Breast epithelium (tissue), 4 donors: ENCODE measurements at regions not wholly inside any gene's neighbourhood (a gene's known extent, or its start where the extent isn't known, plus 50 kb on each side); places are given as distances from the start of the nearest gene placed in this dataset.

Source experiments
- DNase-seq, 2 donors: peaks; one replicate each; pipeline ENCODE4 v3.0.0-alpha.2; 2019; ENCODE audit warnings: low spot score in 2 of 2
- H3K27ac ChIP-seq, 2 donors: fragments of 200-600 bp; sonication (generic) in 1 of 2; one replicate each; pipeline ENCODE4 v1.5.1; 2016 to 2019; ENCODE audit warnings: mild to moderate bottlenecking in 1 of 2
- H3K27me3 ChIP-seq, 2 donors: fragments of 200-600 bp; sonication (generic) in 1 of 2; one replicate each; pipeline versions ENCODE4 v1.5.1 to v1.6.0; 2017 to 2019; ENCODE audit warnings: control low read depth in 1 of 2, mild to moderate bottlenecking in 1 of 2
- H3K36me3 ChIP-seq: fragments of 200-600 bp; one replicate; pipeline ENCODE4 v1.5.1; 2019
- H3K4me1 ChIP-seq, 2 donors: fragments of 200-600 bp; sonication (generic); one replicate each; pipeline ENCODE4 v1.5.1; 2016 to 2019; ENCODE audit warnings: control low read depth in 1 of 2
- H3K4me3 ChIP-seq, 3 donors: fragments of 200-600 bp; sonication (generic); 1 replicate in 2 of 3; 2 replicates in 1 of 3; pipeline ENCODE4 v1.5.1; 2016 to 2019; ENCODE audit warnings: mild to moderate bottlenecking in 3 of 3, moderate library complexity in 2 of 3
- H3K9me3 ChIP-seq, 2 donors: fragments of 200-600 bp; sonication (generic) in 1 of 2; one replicate each; pipeline ENCODE4 v1.5.1; 2016 to 2019; ENCODE audit warnings: control low read depth in 1 of 2
- CTCF ChIP-seq, 3 donors: fragments of 450-650 bp; IDR thresholded peaks; one replicate each; pipeline ENCODE4 v1.5.1; 2016 to 2017; ENCODE audit warnings: antibody characterized with exemption in 3 of 3, mild to moderate bottlenecking in 3 of 3, moderate library complexity in 3 of 3
- POLR2A ChIP-seq: fragments of 450-650 bp; IDR thresholded peaks from one replicate; pipeline ENCODE4 v1.6.1; 2016; ENCODE audit warnings: antibody characterized with exemption, mild to moderate bottlenecking, moderate library complexity
- POLR2AphosphoS5 ChIP-seq, 3 donors: sonication (generic); formaldehyde crosslinking; IDR thresholded peaks; one replicate each; pipeline ENCODE4 v1.6.1; 2017; ENCODE audit warnings: antibody characterized with exemption in 3 of 3
- intact Hi-C: fragments of 100-400 bp; cut with DNase I; formaldehyde crosslinking; loops from one replicate; pipeline ENCODE4 v1.15.1; 2023; ENCODE audit warnings: low total_unique reads

DNA sequence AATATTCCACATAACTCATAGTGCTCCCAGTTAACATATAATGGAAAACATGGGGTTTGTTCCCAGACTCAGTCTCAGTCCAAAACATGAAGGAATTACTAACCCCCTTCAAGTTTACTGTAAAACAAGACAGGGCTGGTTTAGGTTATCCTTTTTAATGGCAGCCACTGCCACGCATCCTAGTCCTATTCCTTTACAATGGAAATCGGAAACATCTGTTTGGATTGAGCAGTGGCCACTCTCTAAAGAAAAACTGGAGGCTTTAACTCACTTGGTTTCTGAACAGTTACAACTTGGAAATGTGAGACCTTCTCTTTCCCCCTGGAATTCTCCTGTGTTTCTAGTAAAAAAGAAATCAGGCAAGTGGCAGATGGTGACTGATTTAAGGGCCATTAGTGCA, 609.9 kb upstream of the ACO1 start:
- TF ChIP-seq POLR2AphosphoS5 (IDR thresholded peaks at IDR 0.05) (no peak), POLR2A (no peak), CTCF (IDR thresholded peaks at IDR 0.05) (no peak)
- Histone ChIP-seq H3K27me3 (no peaks in the 10 kb centered on the region), H3K4me3 (no peak overlapping the region), H3K36me3 (no peaks in the 10 kb centered on the region), H3K27ac (no peak overlapping the region), H3K9me3 (peaks cover 4 to 22% of the 10 kb centered on the region in 2 donors), H3K4me1 (no peaks in the 10 kb centered on the region)
- intact Hi-C loops: no loop called here
- DNase-seq: no peak

DNA sequence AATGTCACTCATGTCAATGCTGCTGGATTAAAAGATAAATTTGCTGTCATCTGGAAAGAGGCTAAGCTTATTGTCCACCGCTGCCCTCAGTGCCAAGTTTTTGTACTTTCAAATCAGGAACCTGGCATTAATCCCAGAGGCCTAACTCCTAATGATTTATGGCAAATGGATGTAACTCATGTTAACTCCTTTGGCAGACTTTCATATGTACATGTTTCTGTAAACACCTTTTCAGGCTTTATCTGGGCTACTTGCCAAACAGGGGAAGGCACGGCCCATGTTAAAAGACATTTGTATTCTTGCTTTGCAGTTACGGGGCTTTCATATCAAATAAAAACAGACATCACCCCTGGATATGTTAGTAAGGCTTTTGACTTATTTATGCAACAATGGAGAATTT, 608.0 kb upstream of the ACO1 start:
- intact Hi-C loops: loop anchor here (1.0 kb wide), 1 partner anchor 13 kb away; no protein-coding TSS in a partner anchor
- TF ChIP-seq POLR2AphosphoS5 (IDR thresholded peaks at IDR 0.05) (no peak), CTCF (IDR thresholded peaks at IDR 0.05) (no peak), POLR2A (no peak)

DNA sequence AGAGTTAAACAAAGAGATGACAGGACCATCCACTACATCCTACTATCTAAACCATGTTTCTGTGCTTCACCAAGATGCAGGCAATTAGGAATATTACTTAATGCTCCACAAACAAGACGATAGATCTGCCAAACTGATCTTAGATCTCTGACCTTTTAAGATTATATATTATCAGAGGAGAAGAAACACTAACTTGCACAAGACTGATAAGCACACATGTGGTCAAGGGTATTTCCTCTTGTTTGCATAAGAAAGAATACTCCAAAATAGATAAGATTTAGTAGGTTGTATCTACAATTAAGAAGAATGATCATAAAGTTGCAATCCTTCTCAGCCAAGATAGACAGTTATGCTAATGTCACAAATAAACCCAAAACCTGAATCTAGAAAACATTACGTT, 601.0 kb upstream of the ACO1 start:
- Histone ChIP-seq H3K9me3 (peaks cover 10 to 11% of the 10 kb centered on the region in 2 donors), H3K27ac (no peak overlapping the region), H3K27me3 (no peaks in the 10 kb centered on the region), H3K4me3 (no peak overlapping the region), H3K4me1 (no peaks in the 10 kb centered on the region), H3K36me3 (no peaks in the 10 kb centered on the region)
- intact Hi-C loops: loop anchor here (5.0 kb wide), 1 partner anchor 846 kb away; no protein-coding TSS in a partner anchor
- no peak for TF ChIP-seq CTCF (IDR thresholded peaks at IDR 0.05)
- TF ChIP-seq POLR2AphosphoS5 (IDR thresholded peaks at IDR 0.05): no peak
- no peak for TF ChIP-seq POLR2A
- DNase-seq: no peak

More for the DNA sequence above, 608.0 kb upstream of the ACO1 start:
- no peaks in the 10 kb centered on the region for H3K27me3 ChIP-seq
- peaks cover 11 to 16% of the 10 kb centered on the region in 2 donors for H3K9me3 ChIP-seq
- DNase-seq: no peak
- H3K27ac ChIP-seq: no peak overlapping the region
- no peaks in the 10 kb centered on the region for H3K36me3 ChIP-seq
- H3K4me1 ChIP-seq: no peaks in the 10 kb centered on the region
- no peak overlapping the region for H3K4me3 ChIP-seq

DNA sequence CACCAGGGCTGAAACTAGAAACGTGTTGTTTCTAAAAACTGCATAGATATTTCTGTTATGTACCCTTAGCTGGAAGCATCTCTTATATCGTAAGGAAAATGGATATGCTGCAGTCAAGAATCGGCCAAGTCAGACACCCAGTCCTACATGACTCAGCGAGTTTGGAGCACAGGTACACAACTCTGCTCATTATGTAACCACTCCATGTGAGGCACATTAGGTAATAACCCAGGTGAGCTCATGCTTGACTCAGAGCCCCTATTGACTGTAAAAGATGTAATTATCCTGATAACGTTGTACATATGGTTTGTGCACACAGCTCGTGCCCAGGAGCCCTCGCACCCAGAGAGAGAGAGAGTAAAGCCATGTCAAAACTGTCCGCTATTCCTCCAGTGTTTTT, 593.7 kb upstream of the ACO1 start:
- intact Hi-C loops: loop anchor here (5.0 kb wide), 1 partner anchor 683 kb away; no protein-coding TSS in a partner anchor
- no peaks in the 10 kb centered on the region for H3K9me3 ChIP-seq
- no peaks in the 10 kb centered on the region for H3K4me1 ChIP-seq
- no peaks in the 10 kb centered on the region for H3K36me3 ChIP-seq
- no peak overlapping the region for H3K27ac ChIP-seq
- TF ChIP-seq POLR2AphosphoS5 (IDR thresholded peaks at IDR 0.05) (no peak), POLR2A (no peak), CTCF (IDR thresholded peaks at IDR 0.05) (no peak)
- no peak for DNase-seq
- no peaks in the 10 kb centered on the region for H3K27me3 ChIP-seq
- H3K4me3 ChIP-seq: no peak overlapping the region

DNA sequence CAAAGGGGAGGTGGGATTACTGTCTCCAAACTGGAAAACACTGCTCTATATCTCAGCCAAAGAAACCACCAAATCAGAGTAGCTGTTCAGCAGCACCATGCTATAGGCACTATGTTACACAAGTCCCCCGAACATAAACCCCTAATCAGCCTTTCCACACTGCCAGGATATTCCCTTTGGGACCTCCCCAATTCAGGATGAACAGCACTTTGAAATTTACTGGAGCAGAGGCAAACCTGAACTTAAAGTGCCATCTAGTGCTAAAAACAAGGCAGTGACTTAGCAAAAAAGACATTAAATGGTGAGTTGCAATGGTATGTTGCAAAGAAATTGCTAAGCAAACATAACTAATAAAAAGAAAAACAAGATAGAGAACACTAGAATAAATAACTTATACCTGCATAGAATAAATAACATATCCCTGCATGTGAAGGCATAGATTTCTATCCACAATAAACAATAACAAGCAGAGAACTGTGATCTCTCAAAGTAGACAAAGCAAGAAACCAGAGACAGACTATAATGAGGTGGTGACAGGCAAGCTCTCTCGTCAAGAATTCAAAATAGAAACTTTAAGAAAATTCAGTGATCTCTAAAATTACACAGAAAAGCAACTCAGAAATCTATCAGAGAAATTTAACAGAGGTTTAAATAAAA, 584.4 kb upstream of the ACO1 start:
- H3K27me3 ChIP-seq: no peaks in the 10 kb centered on the region
- H3K4me1 ChIP-seq: no peaks in the 10 kb centered on the region
- no peaks in the 10 kb centered on the region for H3K9me3 ChIP-seq
- TF ChIP-seq CTCF (IDR thresholded peaks at IDR 0.05): peak in 2 of 3 donors; percentile 43 to 47
- TF ChIP-seq POLR2A: no peak
- no peak overlapping the region for H3K27ac ChIP-seq
- no peaks in the 10 kb centered on the region for H3K36me3 ChIP-seq
- H3K4me3 ChIP-seq: no peak overlapping the region
- DNase-seq: no peak
- intact Hi-C loops: no loop called here
